Heart right ventricle (tissue), 16 donors: ENCODE measurements at regions not wholly inside any gene's neighbourhood (a gene's known extent, or its start where the extent isn't known, plus 50 kb on each side); places are given as distances from the start of the nearest gene placed in this dataset.

ENCODE experiments used
- ATAC-seq, 8 donors: fragments of 200-7000 bp; cut with Tn5 transposase; one replicate each; pipeline ENCODE4 v1.9.1; 2020; ENCODE audit warnings: mild to moderate bottlenecking in 8 of 8, moderate library complexity in 8 of 8, moderate number of reproducible peaks in 1 of 8
- DNase-seq, 2 donors: peaks; one replicate each; pipeline ENCODE4 v3.0.0-alpha.2; 2020
- H3K27ac ChIP-seq, 10 donors: fragments of 200-600 bp; sonication (generic) in 2 of 10; one replicate each; pipeline versions ENCODE4 v1.5.0 to v1.8.0; 2020 to 2022; ENCODE audit warnings: mild to moderate bottlenecking in 3 of 10
- H3K27me3 ChIP-seq, 7 donors: fragments of 200-600 bp; one replicate each; pipeline ENCODE4 v1.8.0; 2021 to 2022; ENCODE audit warnings: mild to moderate bottlenecking in 2 of 7
- H3K36me3 ChIP-seq, 9 donors: fragments of 200-600 bp; sonication (generic) in 1 of 9; one replicate each; pipeline versions ENCODE4 v1.5.0 to v1.8.0; 2020 to 2022; ENCODE audit warnings: mild to moderate bottlenecking in 2 of 9
- H3K4me1 ChIP-seq, 9 donors: fragments of 200-600 bp; sonication (generic) in 1 of 9; one replicate each; pipeline versions ENCODE4 v1.5.0 to v1.8.0; 2020 to 2022; ENCODE audit warnings: mild to moderate bottlenecking in 4 of 9
- H3K4me3 ChIP-seq, 10 donors: fragments of 200-600 bp; sonication (generic) in 2 of 10; one replicate each; pipeline versions ENCODE4 v1.5.0 to v1.8.0; 2020 to 2022; ENCODE audit warnings: mild to moderate bottlenecking in 7 of 10, moderate library complexity in 2 of 10
- H3K9me3 ChIP-seq, 11 donors: fragments of 200-600 bp in 10 of 11; sonication (generic) in 2 of 11; one replicate each; pipeline versions ENCODE4 v1.5.0 to v1.8.0; 2013 to 2022; ENCODE audit warnings: mild to moderate bottlenecking in 2 of 11, control low read depth in 1 of 11, moderate library complexity in 1 of 11
- WGBS, 2 donors: extraction: QIAGEN DNeasy Blood & Tissue Kit; methylation state at CpG; one replicate each; pipeline ENCODE4 v1.1.7; 2013; ENCODE audit warnings: inconsistent platforms in 1 of 2; 5-methylcytosine and 5-hydroxymethylcytosine counted together
- intact Hi-C, 10 donors: fragments of 100-400 bp; cut with DNase I; formaldehyde crosslinking; loops; one replicate each; pipeline versions ENCODE4 v1.11.1 to v1.14.2; 2022
- TF ChIP-seq, protein P1 (sequence below), 9 donors: fragments of 200-600 bp; sonication (generic) in 2 of 9; IDR thresholded peaks; one replicate each; pipeline versions ENCODE4 v1.5.0 to v1.8.0; 2021 to 2022; ENCODE audit warnings: antibody characterized with exemption in 9 of 9, mild to moderate bottlenecking in 5 of 9, moderate library complexity in 1 of 9
- donor health status: Arrhythmogenic right ventricular cardiomyopathy.
- donor health status: ischemic (EF 13 %, LVEDD 7.1; RV severe dilation, severe dysfunction).
- donor health status: healthy with polysubstance abuse.
- donor health status: DM: no; HTN: yes; CAD: no.
- donor health status: DM: no; HTN: no; CAD: no.
- donor health status: ischemic (EF 25% LVEDD 6.9; RV normal size, moderate dysfunction).
- donor health status: ischemic (EF 25% LVEDD 5.7; RV mildly dilated, moderate dysfunction).
- donor health status: healthy.
- donor health status: DM: yes; HTN: yes; CAD: no.
- donor health status: Ischemic cardiomyopathy.
- donor health status: ischemic (EF 35%, LVEDD 5.7; RV mildly dilated, moderate dysfunction).
- donor health status: nonischemic (EF 11% LVEDD 7.7; RV severe dilation, severe dysfunction).
- donor health status: DM: yes; HTN: yes; CAD: no.
- donor health status: PGD.
- donor health status: ischemic (EF 29% LVEDD 5.4; RV normal size, mild dysfunction).
- donor health status: nonischemic (EF 23%, LVEDD 6.1; RV moderate dilation, normal function).

DNA sequence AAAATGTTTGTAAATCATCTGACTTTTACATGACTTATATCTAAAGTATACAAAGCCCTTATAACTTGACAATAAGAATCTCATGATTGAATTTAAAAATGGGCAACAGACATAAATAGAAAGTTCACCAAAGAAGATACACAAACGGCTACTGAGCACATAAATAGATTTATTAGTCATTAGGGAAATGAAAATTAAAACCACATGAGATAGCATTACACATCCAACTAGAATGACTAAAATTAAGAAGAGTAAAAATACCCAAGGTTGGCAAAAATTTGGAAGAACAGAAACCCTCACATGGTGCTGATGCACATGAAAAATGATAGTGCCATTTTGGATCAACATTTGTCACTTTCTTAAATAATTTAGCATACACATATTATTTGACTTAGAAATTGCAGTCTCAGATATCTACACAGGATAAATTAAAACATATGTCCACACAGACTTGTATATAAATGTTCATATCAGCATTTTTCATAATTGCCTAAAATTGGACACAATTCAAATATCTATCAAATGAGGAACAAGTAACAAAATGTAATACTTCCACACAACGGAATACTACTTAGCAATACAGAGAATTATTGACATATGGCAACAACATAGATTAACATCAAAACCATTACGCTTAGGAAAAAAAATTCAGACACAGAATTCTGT lies 359.1 kb upstream of the DAB2 start:
- Histone ChIP-seq H3K36me3 (no peaks in the 10 kb centered on the region), H3K4me3 (no peak overlapping the region), H3K9me3 (peaks cover 0 to 6% (median 0%) of the 10 kb centered on the region in 11 donors), H3K4me1 (no peaks in the 10 kb centered on the region), H3K27ac (no peak overlapping the region), H3K27me3 (peaks cover 0 to 4% (median 0%) of the 10 kb centered on the region in 7 donors)
- intact Hi-C loops: no loop called here
- 54 to 68% methylated on average over 3 of the region's 3 CpGs for WGBS, 2 donors
- ATAC-seq (no peak), DNase-seq (no peak)
- TF ChIP-seq, protein P1, sequence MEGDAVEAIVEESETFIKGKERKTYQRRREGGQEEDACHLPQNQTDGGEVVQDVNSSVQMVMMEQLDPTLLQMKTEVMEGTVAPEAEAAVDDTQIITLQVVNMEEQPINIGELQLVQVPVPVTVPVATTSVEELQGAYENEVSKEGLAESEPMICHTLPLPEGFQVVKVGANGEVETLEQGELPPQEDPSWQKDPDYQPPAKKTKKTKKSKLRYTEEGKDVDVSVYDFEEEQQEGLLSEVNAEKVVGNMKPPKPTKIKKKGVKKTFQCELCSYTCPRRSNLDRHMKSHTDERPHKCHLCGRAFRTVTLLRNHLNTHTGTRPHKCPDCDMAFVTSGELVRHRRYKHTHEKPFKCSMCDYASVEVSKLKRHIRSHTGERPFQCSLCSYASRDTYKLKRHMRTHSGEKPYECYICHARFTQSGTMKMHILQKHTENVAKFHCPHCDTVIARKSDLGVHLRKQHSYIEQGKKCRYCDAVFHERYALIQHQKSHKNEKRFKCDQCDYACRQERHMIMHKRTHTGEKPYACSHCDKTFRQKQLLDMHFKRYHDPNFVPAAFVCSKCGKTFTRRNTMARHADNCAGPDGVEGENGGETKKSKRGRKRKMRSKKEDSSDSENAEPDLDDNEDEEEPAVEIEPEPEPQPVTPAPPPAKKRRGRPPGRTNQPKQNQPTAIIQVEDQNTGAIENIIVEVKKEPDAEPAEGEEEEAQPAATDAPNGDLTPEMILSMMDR (IDR thresholded peaks at IDR 0.05): no peak

DNA sequence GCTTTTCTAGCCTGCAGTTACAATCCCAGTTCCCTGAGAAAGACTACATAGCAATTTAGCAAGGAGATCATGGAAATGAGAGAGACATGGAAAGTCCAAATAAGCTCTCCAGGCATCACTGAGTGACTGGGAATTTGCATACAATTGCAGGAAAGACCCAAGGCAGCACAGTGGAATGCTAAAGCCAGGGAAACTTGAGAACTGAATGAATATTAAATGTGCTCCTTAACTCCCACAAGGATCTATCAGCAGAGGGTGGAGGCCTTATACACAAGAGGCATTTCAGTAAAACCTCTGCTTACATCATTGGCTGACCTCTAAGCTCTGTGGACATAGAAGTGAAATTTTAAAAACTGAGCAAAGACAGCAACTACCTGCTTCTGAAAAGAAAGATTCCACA lies 355.6 kb upstream of the DAB2 start:
- no peak overlapping the region for H3K4me3 ChIP-seq

DNA sequence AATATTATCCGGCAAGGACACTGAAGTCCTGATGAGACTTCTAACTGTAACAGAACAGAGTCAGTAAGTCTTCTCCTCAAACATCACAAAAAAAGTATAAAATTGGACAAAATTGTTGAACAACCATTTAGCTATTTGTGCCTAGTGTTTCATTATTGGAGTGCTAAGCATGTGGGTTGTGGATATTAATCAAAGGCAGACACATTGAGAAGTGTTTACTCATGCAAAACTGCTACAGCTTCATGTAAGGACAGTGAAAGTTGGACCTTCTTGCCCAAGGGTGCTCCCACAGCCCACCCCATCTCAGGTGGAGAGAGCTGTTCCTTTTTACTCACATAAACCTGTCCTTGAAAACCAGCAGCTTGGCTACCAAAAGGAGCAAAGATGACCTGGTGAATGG lies 355.1 kb upstream of the DAB2 start:
- intact Hi-C loops: no loop called here
- 96% methylated on average over 1 of the region's 1 CpG for WGBS, 2 donors
- H3K4me1 ChIP-seq: no peaks in the 10 kb centered on the region
- no peak overlapping the region for H3K27ac ChIP-seq
- no peak for DNase-seq
- ATAC-seq: no peak
- H3K9me3 ChIP-seq: no peaks in the 10 kb centered on the region
- TF ChIP-seq, protein P1 (IDR thresholded peaks at IDR 0.05): no peak
- H3K36me3 ChIP-seq: no peaks in the 10 kb centered on the region
- no peak overlapping the region for H3K4me3 ChIP-seq
- H3K27me3 ChIP-seq: peaks cover 0 to 4% (median 0%) of the 10 kb centered on the region in 7 donors

More for the DNA sequence above, 355.6 kb upstream of the DAB2 start:
- intact Hi-C loops: no loop called here
- TF ChIP-seq, protein P1 (IDR thresholded peaks at IDR 0.05): no peak
- Histone ChIP-seq H3K4me1 (no peaks in the 10 kb centered on the region), H3K36me3 (no peaks in the 10 kb centered on the region), H3K27me3 (peaks cover 0 to 4% (median 0%) of the 10 kb centered on the region in 7 donors), H3K9me3 (peaks cover 0 to 1% (median 0%) of the 10 kb centered on the region in 11 donors), H3K27ac (no peak overlapping the region)
- no peak for ATAC-seq
- no peak for DNase-seq

DNA sequence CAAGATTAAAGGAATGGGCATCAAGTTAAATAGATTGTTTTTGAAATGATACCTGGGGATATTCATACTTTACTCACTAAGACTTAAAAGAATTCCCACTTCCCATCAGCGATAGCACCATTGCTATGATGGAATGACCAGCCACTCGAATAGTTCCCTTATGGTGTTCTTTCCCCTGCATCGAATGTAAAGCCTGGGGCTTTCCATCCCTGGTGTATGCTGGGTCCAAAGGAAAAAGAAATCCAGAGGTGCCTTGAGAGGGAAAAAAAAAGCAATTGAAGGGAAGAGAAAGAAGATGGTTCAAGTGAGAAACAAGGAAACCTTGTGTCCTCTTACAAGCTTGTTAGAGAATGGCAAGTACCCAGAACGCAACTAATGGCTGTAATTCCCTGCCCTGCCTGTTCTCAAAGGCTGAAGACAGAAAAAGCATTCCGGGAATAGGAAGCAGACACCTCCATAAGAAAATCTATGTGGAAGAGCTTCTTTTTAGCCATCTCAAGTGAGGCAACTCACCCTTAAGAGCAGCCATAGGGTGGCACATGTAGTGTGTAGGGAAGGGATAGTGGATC lies 351.1 kb upstream of the DAB2 start:
- Histone ChIP-seq H3K27me3 (peaks cover 0 to 4% (median 0%) of the 10 kb centered on the region in 7 donors), H3K4me3 (no peak overlapping the region), H3K27ac (no peak overlapping the region), H3K4me1 (no peaks in the 10 kb centered on the region), H3K36me3 (no peaks in the 10 kb centered on the region), H3K9me3 (no peaks in the 10 kb centered on the region)
- WGBS, 2 donors: 85 to 87% methylated on average over 5 of the region's 5 CpGs
- TF ChIP-seq, protein P1 (IDR thresholded peaks at IDR 0.05): no peak
- intact Hi-C loops: no loop called here
- no peak for ATAC-seq
- DNase-seq: no peak
